ENCODE measurements at regions not wholly inside any gene's neighbourhood (a gene's known extent, or its start where the extent isn't known, plus 50 kb on each side); places are given as distances from the start of the nearest gene placed in this dataset.

- DNase-seq (ENCODE audit: insufficient read length, low spot score) = no peak
- no peak for TF ChIP-seq POLR2A (IDR thresholded peaks at IDR 0.05; ENCODE audit: low read depth, low read length)
- FAIRE-seq = no peak
Observed at GRCh38 chr17:73694491-73694890, 50.2 kb upstream of the SDK2 start.

- FAIRE-seq (no peak), DNase-seq (ENCODE audit: insufficient read length, low spot score) (no peak)
- no peak for TF ChIP-seq POLR2A (IDR thresholded peaks at IDR 0.05; ENCODE audit: low read depth, low read length)
Observed at GRCh38 chr17:73695035-73695738, 50.9 kb upstream of the SDK2 start.

GRCh38 chr17:73696251-73696650 is 52.0 kb upstream of the SDK2 start:
- DNase-seq (ENCODE audit: insufficient read length, low spot score) = no peak
- FAIRE-seq = no peak
- TF ChIP-seq POLR2A (IDR thresholded peaks at IDR 0.05; ENCODE audit: low read depth, low read length) = no peak

GRCh38 chr17:73697872-73698271 is 53.6 kb upstream of the SDK2 start:
- FAIRE-seq (no peak), DNase-seq (ENCODE audit: insufficient read length, low spot score) (no peak)
- no peak for TF ChIP-seq POLR2A (IDR thresholded peaks at IDR 0.05; ENCODE audit: low read depth, low read length)

- FAIRE-seq (no peak), DNase-seq (ENCODE audit: insufficient read length, low spot score) (no peak)
- TF ChIP-seq POLR2A (IDR thresholded peaks at IDR 0.05; ENCODE audit: low read depth, low read length) = no peak
Observed at GRCh38 chr17:73698966-73699365, 54.7 kb upstream of the SDK2 start.

GRCh38 chr17:73701701-73702100 is 57.5 kb upstream of the SDK2 start:
- DNase-seq (ENCODE audit: insufficient read length, low spot score) = no peak
- TF ChIP-seq POLR2A (IDR thresholded peaks at IDR 0.05; ENCODE audit: low read depth, low read length) = no peak
- FAIRE-seq = no peak

GRCh38 chr17:73703192-73703591 is 58.9 kb upstream of the SDK2 start:
- TF ChIP-seq POLR2A (IDR thresholded peaks at IDR 0.05; ENCODE audit: low read depth, low read length) = no peak
- DNase-seq (ENCODE audit: insufficient read length, low spot score) = no peak
- FAIRE-seq = no peak

- no peak for TF ChIP-seq POLR2A (IDR thresholded peaks at IDR 0.05; ENCODE audit: low read depth, low read length)
- no peak for FAIRE-seq
- no peak for DNase-seq (ENCODE audit: insufficient read length, low spot score)
Observed at GRCh38 chr17:73703917-73704316, 59.7 kb upstream of the SDK2 start.

GRCh38 chr17:73705594-73705993 is 61.3 kb upstream of the SDK2 start:
- FAIRE-seq (no peak), DNase-seq (ENCODE audit: insufficient read length, low spot score) (no peak)
- no peak for TF ChIP-seq POLR2A (IDR thresholded peaks at IDR 0.05; ENCODE audit: low read depth, low read length)

GRCh38 chr17:73706428-73706827 is 62.2 kb upstream of the SDK2 start:
- FAIRE-seq (no peak), DNase-seq (ENCODE audit: insufficient read length, low spot score) (no peak)
- TF ChIP-seq POLR2A (IDR thresholded peaks at IDR 0.05; ENCODE audit: low read depth, low read length) = no peak

GRCh38 chr17:73706858-73707257 is 62.6 kb upstream of the SDK2 start:
- FAIRE-seq (no peak), DNase-seq (ENCODE audit: insufficient read length, low spot score) (no peak)
- TF ChIP-seq POLR2A (IDR thresholded peaks at IDR 0.05; ENCODE audit: low read depth, low read length) = no peak

- DNase-seq (ENCODE audit: insufficient read length, low spot score) = no peak
- no peak for TF ChIP-seq POLR2A (IDR thresholded peaks at IDR 0.05; ENCODE audit: low read depth, low read length)
- FAIRE-seq = no peak
Observed at GRCh38 chr17:73707358-73707757, 63.1 kb upstream of the SDK2 start.

GRCh38 chr17:73710095-73710592 is 65.9 kb upstream of the SDK2 start:
- FAIRE-seq (no peak), DNase-seq (ENCODE audit: insufficient read length, low spot score) (peak; percentile 69)
- TF ChIP-seq POLR2A (IDR thresholded peaks at IDR 0.05; ENCODE audit: low read depth, low read length) = no peak

- DNase-seq (ENCODE audit: insufficient read length, low spot score) (no peak), FAIRE-seq (no peak)
- TF ChIP-seq POLR2A (IDR thresholded peaks at IDR 0.05; ENCODE audit: low read depth, low read length) = no peak
Observed at GRCh38 chr17:73711184-73711583, 66.9 kb upstream of the SDK2 start.

- DNase-seq (ENCODE audit: insufficient read length, low spot score) = no peak
- no peak for TF ChIP-seq POLR2A (IDR thresholded peaks at IDR 0.05; ENCODE audit: low read depth, low read length)
- FAIRE-seq = no peak
Observed at GRCh38 chr17:73711916-73712315, 67.7 kb upstream of the SDK2 start.
